CMK (cell line): ENCODE measurements at regions not wholly inside any gene's neighbourhood (a gene's known extent, or its start where the extent isn't known, plus 50 kb on each side); places are given as distances from the start of the nearest gene placed in this dataset.

Experiments used
- DNase-seq: peaks from one replicate; pipeline ENCODE4 v3.0.0-alpha.2; 2010; ENCODE audit warnings: low read depth

DNA sequence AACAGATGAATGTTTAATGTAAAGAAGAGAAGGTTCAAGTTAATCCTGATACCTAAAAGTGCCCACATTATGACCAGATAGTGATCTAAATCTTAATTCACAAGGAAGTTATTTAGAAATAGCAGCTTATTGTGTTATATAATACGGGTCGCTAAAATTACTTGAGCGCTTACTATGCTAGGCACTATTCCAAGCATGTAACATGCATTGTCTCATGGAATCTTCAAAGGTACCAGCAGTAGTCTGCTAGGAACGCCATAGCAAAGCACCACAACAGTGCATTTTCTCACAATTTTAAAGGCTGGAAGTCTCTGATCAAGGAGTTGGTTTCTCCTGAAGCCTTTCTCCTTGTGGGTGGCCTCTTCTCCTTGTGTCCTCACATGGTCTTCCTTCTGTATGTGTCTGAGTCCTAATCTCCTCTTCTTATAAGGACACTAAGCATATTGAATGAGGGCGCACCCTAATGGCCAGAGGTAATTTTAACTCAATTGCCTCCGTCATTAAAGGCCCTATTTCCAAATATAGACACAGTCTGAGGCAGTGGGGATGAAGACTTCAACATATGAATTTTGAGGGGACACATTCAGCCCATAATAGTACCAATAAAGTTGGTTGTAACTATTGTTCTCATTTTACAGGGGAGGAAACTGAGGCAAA lies 118.4 kb downstream of the LRRC30 start:
- DNase-seq: no peak

DNA sequence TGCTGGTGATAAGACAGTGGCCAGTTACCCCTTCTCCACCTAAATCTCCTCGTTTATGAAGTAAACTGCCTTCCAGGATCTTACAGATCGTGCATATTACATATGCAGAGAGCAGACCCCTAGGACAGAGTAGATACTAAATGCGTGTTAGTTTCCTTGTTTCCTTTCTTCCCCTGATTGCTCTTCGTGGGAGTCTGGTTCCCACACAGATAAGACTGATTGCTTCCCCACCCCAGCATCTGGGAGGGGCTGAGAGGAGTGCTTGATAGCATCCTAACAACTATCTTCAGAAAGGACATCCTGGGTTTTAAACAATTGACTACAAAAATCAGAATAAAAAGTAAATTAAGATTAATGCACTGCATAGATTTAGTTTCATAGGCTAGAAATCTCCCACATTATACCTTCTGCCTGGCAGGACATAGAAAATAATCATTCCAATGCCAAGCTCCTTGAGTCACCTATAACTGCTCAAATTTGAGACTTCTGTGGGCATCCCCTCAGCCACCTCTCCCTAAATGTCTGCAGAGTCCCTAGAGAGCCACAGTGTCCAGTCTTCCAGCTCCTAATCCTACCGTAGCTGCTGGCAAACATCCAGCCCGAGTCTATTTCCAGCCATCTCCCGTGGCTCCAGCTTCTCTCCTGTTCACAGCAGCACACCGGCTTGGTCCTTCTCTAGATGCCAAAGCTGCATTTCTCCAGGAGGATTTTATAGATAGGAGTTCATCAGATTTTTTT lies 128.3 kb downstream of the LRRC30 start:
- DNase-seq: no peak

GRCh38 chr18:7360606-7361170 lies 129.8 kb downstream of the LRRC30 start:
- no peak for DNase-seq

GRCh38 chr18:7363338-7363737 lies 132.4 kb downstream of the LRRC30 start:
- DNase-seq: no peak

DNA sequence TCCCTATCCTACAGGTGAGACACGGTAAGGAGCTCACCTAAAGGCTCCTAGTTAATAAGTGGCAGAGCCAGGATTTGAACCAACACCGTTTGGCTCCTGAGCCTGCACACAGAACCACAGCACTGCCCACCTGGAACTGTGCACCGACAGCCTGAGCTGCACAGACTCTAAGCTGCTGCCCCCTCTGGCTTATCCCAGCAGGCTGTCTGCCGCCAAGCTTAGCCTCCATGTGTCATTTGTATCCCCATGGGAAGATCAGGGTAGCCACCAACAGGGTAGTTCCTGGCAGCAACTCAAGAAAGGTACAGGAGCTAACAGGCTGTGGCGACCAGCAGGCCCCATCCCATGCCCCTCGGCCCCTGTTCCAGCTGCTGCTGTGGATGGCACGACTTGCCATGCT lies 135.7 kb downstream of the LRRC30 start:
- no peak for DNase-seq

DNA sequence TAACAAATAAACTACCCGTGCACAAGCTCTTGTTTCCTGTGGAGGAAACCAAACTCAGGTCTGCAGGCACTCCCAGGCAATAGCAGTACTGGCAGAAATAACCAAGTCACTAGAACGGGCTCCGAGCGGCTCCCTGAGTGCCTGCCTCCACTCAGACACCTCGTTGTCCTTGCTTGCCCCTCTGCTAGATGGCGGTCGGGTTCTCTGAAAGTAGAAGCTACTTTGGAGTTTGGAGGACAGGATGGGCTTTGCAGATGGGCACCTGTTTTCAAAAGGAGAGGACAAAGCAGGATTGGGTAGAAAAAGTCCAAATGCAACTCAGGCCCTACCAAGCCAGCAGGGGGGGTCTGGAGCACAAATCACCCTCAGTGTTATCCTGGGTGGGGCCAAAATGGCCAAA lies 136.4 kb downstream of the LRRC30 start:
- DNase-seq: no peak

DNA sequence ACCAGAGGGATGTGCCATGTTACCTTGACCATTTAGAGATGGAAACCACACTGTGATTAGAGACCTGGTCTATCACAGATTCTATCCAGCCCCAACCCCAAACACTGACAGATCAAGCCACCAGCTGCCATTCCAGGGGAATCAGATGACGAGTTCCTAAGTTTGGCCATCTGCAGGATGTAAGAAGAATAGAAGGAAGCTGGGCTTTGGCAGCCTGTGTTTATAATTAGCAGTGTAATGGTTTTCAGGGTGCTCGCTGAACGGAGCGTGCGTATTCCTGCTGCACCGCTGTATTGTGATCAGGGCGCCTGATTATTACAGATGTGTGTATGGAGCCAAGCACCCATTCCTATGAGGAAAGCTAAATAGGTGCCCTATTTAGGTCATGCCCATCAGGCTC lies 138.1 kb downstream of the LRRC30 start:
- no peak for DNase-seq

DNA sequence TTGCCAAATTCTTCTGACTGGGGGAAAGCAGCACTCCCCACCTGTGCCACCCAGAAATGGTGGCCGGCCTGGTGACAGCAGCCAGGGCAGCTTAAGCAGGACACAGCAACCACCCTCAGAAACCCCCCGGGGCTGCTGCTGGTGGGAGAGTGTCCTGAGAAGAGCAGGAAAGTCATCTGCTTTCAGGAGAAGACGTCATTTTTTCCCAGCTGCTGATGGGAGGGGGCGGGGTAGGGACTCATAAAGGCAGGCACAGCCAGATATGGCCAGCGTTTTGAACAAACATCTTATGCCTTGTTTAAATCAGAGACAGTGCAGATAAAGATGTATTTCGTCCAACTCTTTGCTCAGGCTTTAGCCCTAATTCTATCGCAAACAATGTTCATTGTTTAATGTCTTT lies 139.5 kb downstream of the LRRC30 start:
- no peak for DNase-seq

GRCh38 chr18:7370802-7371201 lies 139.9 kb downstream of the LRRC30 start:
- peak; percentile 27 for DNase-seq

GRCh38 chr18:7373441-7373840 lies 142.6 kb downstream of the LRRC30 start:
- DNase-seq: no peak

DNA sequence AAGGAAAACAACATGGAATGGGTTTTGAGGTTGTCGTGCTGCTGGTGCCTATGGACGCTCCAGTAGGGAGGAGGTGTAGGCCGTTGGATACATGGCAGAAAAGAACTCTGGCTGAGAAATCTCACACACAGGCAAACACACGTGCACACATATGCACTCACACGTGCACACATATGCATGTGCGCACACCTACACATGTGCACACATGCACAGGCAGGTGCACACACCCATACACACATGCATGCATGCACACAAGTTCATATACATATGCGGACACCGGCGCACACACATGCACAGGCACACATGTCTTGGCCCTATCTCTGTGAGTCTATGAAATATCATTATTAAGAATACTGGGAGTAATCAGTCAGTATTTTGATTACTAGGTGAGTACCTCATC lies 150.4 kb downstream of the LRRC30 start:
- no peak for DNase-seq

- no peak for DNase-seq
Measured at GRCh38 chr18:7382328-7383001, 151.6 kb downstream of the LRRC30 start.

GRCh38 chr18:7383002-7383980 lies 152.4 kb downstream of the LRRC30 start:
- no peak for DNase-seq

DNA sequence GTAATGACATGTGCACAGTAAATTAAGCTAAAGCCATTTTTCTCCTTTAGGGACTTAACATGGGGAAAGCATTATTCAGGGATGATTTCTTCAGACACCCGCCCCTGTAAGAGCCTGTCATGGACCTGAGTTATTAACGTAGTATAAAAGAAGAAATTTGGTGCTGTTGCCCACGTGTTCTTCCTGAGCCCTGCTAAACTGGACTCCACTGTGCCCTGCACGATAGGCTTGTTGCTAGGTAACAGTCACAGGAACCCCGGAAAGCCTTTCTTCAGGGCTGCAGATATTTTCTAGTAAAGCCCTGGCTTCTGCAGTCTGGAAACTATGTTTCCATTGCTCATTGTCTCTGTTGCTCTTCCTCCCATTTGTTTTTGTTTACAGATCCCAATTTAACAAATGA lies 157.9 kb downstream of the LRRC30 start:
- no peak for DNase-seq

DNA sequence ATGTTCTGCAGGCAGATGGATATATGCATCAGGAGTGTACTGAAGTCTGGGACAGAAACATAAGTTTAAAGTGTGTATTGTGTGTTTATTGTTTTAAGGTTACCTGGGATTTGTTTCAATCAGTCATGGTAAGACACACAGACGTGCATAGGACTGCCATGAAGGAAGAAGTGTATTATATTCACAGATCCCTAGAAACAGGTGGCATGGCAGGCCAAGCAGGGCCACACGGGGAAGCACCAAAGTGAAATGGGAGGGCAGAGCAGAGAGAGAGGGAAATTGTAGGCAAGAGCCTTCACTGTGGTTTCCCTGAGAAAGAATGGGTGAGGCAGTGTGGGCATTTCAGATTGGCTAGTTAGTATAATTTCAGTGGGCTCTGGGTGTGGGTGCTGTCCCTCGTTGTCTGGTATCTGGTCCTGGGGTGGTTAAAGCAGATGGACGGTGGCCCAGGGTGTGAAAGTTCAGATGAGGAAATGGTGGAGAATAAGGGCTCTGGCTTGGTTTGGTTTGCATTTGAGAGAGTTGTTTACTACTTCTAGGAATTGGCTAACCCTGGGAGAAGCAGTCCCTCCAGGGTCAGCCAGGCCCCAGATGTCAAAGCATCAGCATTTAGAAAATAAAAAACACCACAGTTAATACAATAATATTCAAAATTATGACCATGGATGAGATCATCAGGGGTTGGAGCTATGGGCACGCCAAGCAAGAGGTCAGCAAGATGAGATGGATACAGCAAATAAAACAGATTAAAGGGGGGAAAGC lies 160.0 kb downstream of the LRRC30 start:
- no peak for DNase-seq

GRCh38 chr18:7393080-7393479 lies 162.2 kb downstream of the LRRC30 start:
- DNase-seq: no peak

DNA sequence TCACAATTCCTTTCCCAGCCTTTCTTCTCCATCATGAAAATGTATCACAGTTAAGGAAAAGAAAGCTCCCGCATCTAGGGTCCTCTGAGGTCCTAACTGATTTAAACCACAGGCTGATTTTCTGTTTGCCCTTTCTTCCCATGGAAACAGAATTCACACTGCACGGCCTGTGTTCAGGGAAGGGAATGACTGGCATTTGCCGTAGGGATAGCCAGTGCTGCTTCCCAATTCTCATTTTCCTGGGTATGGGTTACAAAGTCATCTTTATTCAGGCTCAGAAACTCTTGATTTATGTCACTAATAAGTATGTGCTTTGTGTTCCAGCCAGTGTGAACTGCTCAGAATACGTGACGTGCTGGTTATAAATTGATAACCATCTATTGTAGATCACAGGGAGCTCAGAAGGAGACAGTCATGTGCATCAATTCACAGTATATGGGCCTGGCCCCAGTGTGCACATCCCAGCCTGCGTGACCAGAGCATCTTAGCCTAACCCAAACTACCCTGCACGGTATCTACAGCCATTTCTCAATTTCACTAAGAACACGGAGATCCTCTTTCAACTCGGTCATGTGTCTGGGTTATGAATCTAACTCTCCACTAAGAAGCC lies 163.3 kb downstream of the LRRC30 start:
- DNase-seq: no peak

DNA sequence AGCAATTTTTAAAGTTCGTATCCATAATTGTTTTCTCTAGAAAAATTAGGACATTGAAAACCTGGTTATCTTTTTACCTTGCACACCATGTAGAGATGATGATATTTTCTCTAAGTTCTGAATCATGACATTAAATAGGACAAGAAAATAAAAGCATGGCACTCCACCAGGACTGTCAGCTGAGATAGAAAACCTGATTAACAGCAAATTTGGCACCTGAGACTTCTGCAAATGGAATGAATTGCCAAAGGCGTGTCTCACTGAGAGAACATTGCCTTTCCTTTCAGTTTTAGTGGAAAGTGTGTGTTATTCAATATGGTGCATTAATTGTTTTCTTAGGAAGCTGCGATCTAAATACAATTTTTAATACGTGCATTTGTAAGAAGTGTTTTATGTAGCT lies 164.7 kb downstream of the LRRC30 start:
- DNase-seq: no peak

GRCh38 chr18:7413906-7414305 lies 153.2 kb upstream of the PTPRM start:
- DNase-seq: no peak

DNA sequence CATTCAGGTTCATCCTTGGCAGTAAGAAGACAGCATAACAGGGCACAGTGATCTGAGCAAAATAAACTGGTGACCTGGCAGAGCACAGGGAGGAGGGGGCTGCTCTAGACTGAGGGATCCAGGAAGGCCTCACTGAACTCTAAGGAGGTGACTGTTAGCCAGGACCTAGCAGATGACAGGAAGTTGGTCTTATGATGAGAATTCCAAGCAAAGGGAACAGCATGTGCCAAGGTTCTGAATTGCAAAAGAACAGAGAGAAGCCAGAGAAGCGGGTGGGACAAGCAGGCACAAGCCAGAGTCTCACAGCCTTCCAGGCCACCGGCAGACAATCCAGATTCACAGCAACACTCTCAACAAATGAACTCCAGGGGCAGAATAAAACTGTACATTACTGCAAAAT lies 152.7 kb upstream of the PTPRM start:
- no peak for DNase-seq
